HepG2 (cell line): ENCODE measurements at regions not wholly inside any gene's neighbourhood (a gene's known extent, or its start where the extent isn't known, plus 50 kb on each side); places are given as distances from the start of the nearest gene placed in this dataset.

Experiments
- ATAC-seq: fragments of 200-7000 bp; cut with Tn5 transposase; 3 replicates; pipeline ENCODE4 v1.9.1; 2020; ENCODE audit warnings: mild to moderate bottlenecking, moderate library complexity
- BruUV-seq: library from RNA; stranded (reverse); fragments of 400-500 nt; replicated peaks from 2 replicates; lab custom pipeline; 2021; lab: Mats Ljungman, UMichigan
- CTCF ChIA-PET: fragments of 300-600 bp; formaldehyde crosslinking; extraction: SDS; loops from one replicate; lab custom pipeline; 2021; ENCODE audit warnings: low total read pairs, inconsistent platforms, low intra/inter-chr PET ratio; lab: Yijun Ruan, JAX
- POLR2A ChIA-PET: fragments of 350-600 bp; sonication (Branson Sonifier 250); formaldehyde crosslinking; loops from one replicate; lab custom pipeline; 2020; ENCODE audit warnings: antibody characterized with exemption, inconsistent platforms; lab: Yijun Ruan, JAX
- DNase-seq: peaks from one replicate; pipeline ENCODE4 v3.0.0-alpha.2; 2015; ENCODE audit warnings: low spot score
- FAIRE-seq: peaks from 3 replicates; lab custom pipeline; 2011; peaks lifted over from hg19 to GRCh38; lab: Jason Lieb, UNC
- H2AFZ ChIP-seq: one replicate; pipeline ENCODE4 v1.6.1; 2011; ENCODE audit warnings: low read length, inconsistent platforms
- H3K27ac ChIP-seq: fragments of 300-600 bp; 3 replicates; pipeline ENCODE4 v1.8.0; 2011; ENCODE audit warnings: mixed run types, mild to moderate bottlenecking, mixed read lengths, low read length, inconsistent platforms; ENCODE audit not compliant: insufficient read depth; ENCODE audit errors: extremely low read length
- H3K27me3 ChIP-seq, 2 experiments: fragments of 200-600 bp in 1 of 2; 2 replicates in 1 of 2; 3 replicates in 1 of 2; pipeline versions ENCODE4 v1.6.0 to v1.8.0; 2011; ENCODE audit warnings: low read length in 2 of 2, mild to moderate bottlenecking in 2 of 2, moderate library complexity in 2 of 2, inconsistent platforms in 1 of 2; ENCODE audit not compliant: insufficient read depth in 2 of 2, control insufficient read depth in 1 of 2
- H3K36me3 ChIP-seq, 2 experiments: fragments of 200-600 bp in 1 of 2; replicated peaks in 1 of 2; 2 replicates in 1 of 2; 3 replicates in 1 of 2; pipeline versions ENCODE4 v1.5.1 to v1.8.0; 2011; ENCODE audit warnings: low read length in 2 of 2, inconsistent platforms in 1 of 2; ENCODE audit not compliant: insufficient read depth in 2 of 2, control insufficient read depth in 1 of 2
- H3K4me1 ChIP-seq: 2 replicates; pipeline ENCODE4 v1.5.1; 2012; ENCODE audit warnings: low read length, inconsistent platforms; ENCODE audit not compliant: insufficient read depth
- H3K4me2 ChIP-seq: 2 replicates; pipeline ENCODE4 v1.6.0; 2011; ENCODE audit warnings: low read depth, low read length, inconsistent platforms
- H3K4me3 ChIP-seq, 3 experiments: fragments of 200-600 bp in 1 of 3; sonication (generic), shearing (Covaris generic) in 1 of 3; replicated peaks in 1 of 3; 2 replicates each; pipeline ENCODE4 v1.5.1; 2011 to 2016; ENCODE audit warnings: low read length in 3 of 3, inconsistent platforms in 2 of 3, low read depth in 2 of 3, mild to moderate bottlenecking in 2 of 3, control low read depth in 1 of 3, mixed read lengths in 1 of 3; ENCODE audit not compliant: insufficient read depth in 1 of 3
- H3K79me2 ChIP-seq: one replicate; pipeline ENCODE4 v1.6.1; 2011; ENCODE audit warnings: low read length, inconsistent platforms; ENCODE audit not compliant: insufficient read depth
- H3K9ac ChIP-seq: 2 replicates; pipeline ENCODE4 v1.6.0; 2011; ENCODE audit warnings: mild to moderate bottlenecking, low read depth, low read length, inconsistent platforms; ENCODE audit not compliant: insufficient read depth
- H3K9me3 ChIP-seq: 2 replicates; pipeline ENCODE4 v1.5.1; 2012; ENCODE audit warnings: mild to moderate bottlenecking, low read length
- H4K20me1 ChIP-seq: 2 replicates; pipeline ENCODE4 v1.6.0; 2011; ENCODE audit warnings: inconsistent platforms, mild to moderate bottlenecking, low read length, moderate library complexity; ENCODE audit not compliant: insufficient read depth
- ATAD3A ChIP-seq: sonication (generic); formaldehyde crosslinking; IDR thresholded peaks from 2 replicates; pipeline ENCODE4 v1.4.0; 2020; ENCODE audit warnings: missing genetic modification reagents
- FOXM1 ChIP-seq: sonication (generic); formaldehyde crosslinking; IDR thresholded peaks from 2 replicates; pipeline ENCODE4 v1.5.0; 2020; ENCODE audit warnings: missing genetic modification reagents
- NBN ChIP-seq: fragments of 450-650 bp; conservative IDR thresholded peaks from 2 replicates; pipeline ENCODE4 v1.6.1; 2017
- PCBP1 ChIP-seq: fragments of 200-400 bp; formaldehyde crosslinking; IDR thresholded peaks from 2 replicates; pipeline ENCODE4 v1.6.1; 2017; ENCODE audit warnings: mild to moderate bottlenecking, low read depth, low read length, borderline replicate concordance
- SMAD3 ChIP-seq: sonication (generic); formaldehyde crosslinking; IDR thresholded peaks from 2 replicates; pipeline ENCODE4 v1.4.0; 2020; ENCODE audit warnings: missing genetic modification reagents
- SSRP1 ChIP-seq: IDR thresholded peaks from 2 replicates; pipeline ENCODE4 v1.6.1; 2016; ENCODE audit warnings: control low read depth
- ZBTB1 ChIP-seq: sonication (generic); formaldehyde crosslinking; IDR thresholded peaks from 2 replicates; pipeline ENCODE4 v1.4.0; 2020; ENCODE audit warnings: missing genetic modification reagents, borderline replicate concordance
- ZNF136 ChIP-seq: sonication (generic); formaldehyde crosslinking; IDR thresholded peaks from 2 replicates; pipeline ENCODE4 v1.8.1; 2022; ENCODE audit warnings: low read depth, mild to moderate bottlenecking, moderate library complexity, missing genetic modification reagents
- ZNF607 ChIP-seq: sonication (generic); formaldehyde crosslinking; IDR thresholded peaks from 2 replicates; pipeline ENCODE4 v1.5.1; 2020; ENCODE audit warnings: missing genetic modification reagents, mild to moderate bottlenecking, borderline replicate concordance
- WGBS: methylation state at CpG from one replicate; pipeline ENCODE4 v1.1.6; 2017; ENCODE audit warnings: low lambda C conversion rate; 5-methylcytosine and 5-hydroxymethylcytosine counted together
- in situ Hi-C: cut with HindIII; loops from 2 replicates; pipeline ENCODE4 v1.10.0; 2017; ENCODE audit warnings: low pct_unique_long_range_greater_than_20kb; ENCODE audit not compliant: extremely low pct_ligation_motif_present
- intact Hi-C: fragments of 100-400 bp; cut with micrococcal nuclease; formaldehyde crosslinking; loops from one replicate; pipeline ENCODE4 v1.10.0; 2022; ENCODE audit not compliant: unreplicated experiment
- TF ChIP-seq, protein P1 (sequence below): sonication (generic); formaldehyde crosslinking; IDR thresholded peaks from 2 replicates; pipeline ENCODE4 v1.4.0; 2020; ENCODE audit warnings: missing genetic modification reagents

DNA sequence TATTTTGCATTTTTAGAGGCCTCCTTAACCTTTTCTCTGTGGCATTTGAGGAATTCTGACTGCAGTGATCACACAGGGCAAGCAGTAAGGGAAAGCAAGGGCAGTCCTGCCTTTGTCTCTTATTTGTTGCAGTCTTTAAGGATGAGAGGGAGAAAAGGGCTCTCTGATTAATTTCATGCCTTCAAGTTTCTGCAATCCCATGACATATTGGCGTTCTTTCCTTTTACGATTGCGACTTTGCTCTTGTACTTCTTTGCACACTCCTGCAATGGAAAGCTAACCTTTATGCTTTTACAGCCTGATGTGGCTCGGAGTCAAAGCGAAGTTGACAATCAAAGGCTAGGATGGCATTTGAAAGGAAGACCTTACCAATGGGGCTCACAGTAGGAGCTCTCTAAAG is 698.4 kb downstream of the DNAH5 start:
- ChIA-PET POLR2A (no interaction called here), CTCF (no interaction called here)
- TF ChIP-seq ZNF607 (no peak), ZBTB1 (no peak), ZNF136 (CRISPR knock-in tag) (no peak), SMAD3 (CRISPR knock-in tag) (no peak), FOXM1 (CRISPR knock-in tag) (no peak), ATAD3A (CRISPR knock-in tag) (no peak), NBN (no peak), PCBP1 (no peak), SSRP1 (CRISPR knock-in tag) (no peak)
- TF ChIP-seq, protein P1, sequence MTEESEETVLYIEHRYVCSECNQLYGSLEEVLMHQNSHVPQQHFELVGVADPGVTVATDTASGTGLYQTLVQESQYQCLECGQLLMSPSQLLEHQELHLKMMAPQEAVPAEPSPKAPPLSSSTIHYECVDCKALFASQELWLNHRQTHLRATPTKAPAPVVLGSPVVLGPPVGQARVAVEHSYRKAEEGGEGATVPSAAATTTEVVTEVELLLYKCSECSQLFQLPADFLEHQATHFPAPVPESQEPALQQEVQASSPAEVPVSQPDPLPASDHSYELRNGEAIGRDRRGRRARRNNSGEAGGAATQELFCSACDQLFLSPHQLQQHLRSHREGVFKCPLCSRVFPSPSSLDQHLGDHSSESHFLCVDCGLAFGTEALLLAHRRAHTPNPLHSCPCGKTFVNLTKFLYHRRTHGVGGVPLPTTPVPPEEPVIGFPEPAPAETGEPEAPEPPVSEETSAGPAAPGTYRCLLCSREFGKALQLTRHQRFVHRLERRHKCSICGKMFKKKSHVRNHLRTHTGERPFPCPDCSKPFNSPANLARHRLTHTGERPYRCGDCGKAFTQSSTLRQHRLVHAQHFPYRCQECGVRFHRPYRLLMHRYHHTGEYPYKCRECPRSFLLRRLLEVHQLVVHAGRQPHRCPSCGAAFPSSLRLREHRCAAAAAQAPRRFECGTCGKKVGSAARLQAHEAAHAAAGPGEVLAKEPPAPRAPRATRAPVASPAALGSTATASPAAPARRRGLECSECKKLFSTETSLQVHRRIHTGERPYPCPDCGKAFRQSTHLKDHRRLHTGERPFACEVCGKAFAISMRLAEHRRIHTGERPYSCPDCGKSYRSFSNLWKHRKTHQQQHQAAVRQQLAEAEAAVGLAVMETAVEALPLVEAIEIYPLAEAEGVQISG (CRISPR knock-in tag) = no peak
- ATAC-seq (no peak), FAIRE-seq (no peak), DNase-seq (no peak)
- intact Hi-C loops = no loop called here
- Histone ChIP-seq H3K36me3 (no peaks in the 10 kb centered on the region), H3K79me2 (no peaks in the 10 kb centered on the region), H3K4me1 (no peaks in the 10 kb centered on the region; the same call in 1 of the 2 replicates), H4K20me1 (no peaks in the 10 kb centered on the region), H3K9me3 (peaks cover 44% of the 10 kb centered on the region), H3K27me3 (no peaks in the 10 kb centered on the region), H3K9ac (no peak overlapping the region), H3K4me2 (no peak overlapping the region), H3K27ac (no peak overlapping the region), H2AFZ (no peak overlapping the region), H3K4me3 (no peak overlapping the region)
- in situ Hi-C loops = no loop called here
- BruUV-seq = no TSS peak
- 23% methylated on average over 5 of the region's 5 CpGs for WGBS
